ENCODE measurements at regions not wholly inside any gene's neighbourhood (a gene's known extent, or its start where the extent isn't known, plus 50 kb on each side); places are given as distances from the start of the nearest gene placed in this dataset.
"Not testable (repeated sequence)": the region's sequence is repeated elsewhere in the genome, so short reads cannot be mapped to it uniquely, and the experiment has no call there.

- TF ChIP-seq CTCF (conservative IDR thresholded peaks at IDR 0.05 in 1 of 2, IDR thresholded peaks at IDR 0.05 in 1 of 2; ENCODE audit: low read depth in 1 of 2, low read length in 2 of 2) (no peak), EZH2 (IDR thresholded peaks at IDR 0.05; ENCODE audit: low read length, missing control alignments) (no peak)
- DNase-seq (ENCODE audit: low read depth in 2 of 2), result no peak
- Histone ChIP-seq H3K4me3 (replicated peaks in 1 of 4; ENCODE audit: control extremely low read depth in 1 of 4, insufficient read depth in 1 of 4, low read depth in 3 of 4, low read length in 4 of 4) (no peak overlapping the region), H3K4me2 (ENCODE audit: extremely low read depth, insufficient read depth, low read length) (no peak overlapping the region), H3K27ac (ENCODE audit: insufficient read depth, low read length) (no peak overlapping the region), H3K9ac (ENCODE audit: insufficient read depth, low read length) (no peak overlapping the region), H3K36me3 (ENCODE audit: control insufficient read depth, insufficient read depth, low read length) (no peaks in the 10 kb centered on the region), H3K4me1 (ENCODE audit: control insufficient read depth, extremely low read depth, insufficient read depth, low read length) (no peaks in the 10 kb centered on the region), H2AFZ (ENCODE audit: low read length) (no peak overlapping the region), H3K9me3 (ENCODE audit: control insufficient read depth, insufficient read depth, low read depth, low read length) (no peaks in the 10 kb centered on the region), H4K20me1 (ENCODE audit: control insufficient read depth, extremely low read depth, insufficient read depth, low read length) (no peaks in the 10 kb centered on the region), H3K27me3 (ENCODE audit: control insufficient read depth, insufficient read depth, low read length) (no peaks in the 10 kb centered on the region), H3K79me2 (ENCODE audit: control insufficient read depth, insufficient read depth, low read length) (no peaks in the 10 kb centered on the region)
These were observed 59.2 kb upstream of the IRX2 start for GRCh38 chr5:2810644-2811043.

GRCh38 chr5:2807244-2807643 is 55.8 kb upstream of the IRX2 start:
- H3K4me3 ChIP-seq (replicated peaks in 1 of 4; ENCODE audit: control extremely low read depth in 1 of 4, insufficient read depth in 1 of 4, low read depth in 3 of 4, low read length in 4 of 4); H2AFZ ChIP-seq (ENCODE audit: low read length); H3K4me1 ChIP-seq (ENCODE audit: control insufficient read depth, extremely low read depth, insufficient read depth, low read length); H3K9ac ChIP-seq (ENCODE audit: insufficient read depth, low read length); H4K20me1 ChIP-seq (ENCODE audit: control insufficient read depth, extremely low read depth, insufficient read depth, low read length); H3K36me3 ChIP-seq (ENCODE audit: control insufficient read depth, insufficient read depth, low read length); H3K9me3 ChIP-seq (ENCODE audit: control insufficient read depth, insufficient read depth, low read depth, low read length); H3K27ac ChIP-seq (ENCODE audit: insufficient read depth, low read length); DNase-seq (ENCODE audit: low read depth in 2 of 2); H3K4me2 ChIP-seq (ENCODE audit: extremely low read depth, insufficient read depth, low read length); H3K79me2 ChIP-seq (ENCODE audit: control insufficient read depth, insufficient read depth, low read length); H3K27me3 ChIP-seq (ENCODE audit: control insufficient read depth, insufficient read depth, low read length): not testable (repeated sequence)

GRCh38 chr5:2806176-2806575 is 54.7 kb upstream of the IRX2 start:
- H3K27ac ChIP-seq (ENCODE audit: insufficient read depth, low read length), result no peak overlapping the region
- TF ChIP-seq EZH2 (IDR thresholded peaks at IDR 0.05; ENCODE audit: low read length, missing control alignments), result no peak
- no peak for TF ChIP-seq CTCF (conservative IDR thresholded peaks at IDR 0.05 in 1 of 2, IDR thresholded peaks at IDR 0.05 in 1 of 2; ENCODE audit: low read depth in 1 of 2, low read length in 2 of 2)
- no peaks in the 10 kb centered on the region for H3K36me3 ChIP-seq (ENCODE audit: control insufficient read depth, insufficient read depth, low read length)
- no peak overlapping the region for H2AFZ ChIP-seq (ENCODE audit: low read length)
- H3K4me3 ChIP-seq (replicated peaks in 1 of 4; ENCODE audit: control extremely low read depth in 1 of 4, insufficient read depth in 1 of 4, low read depth in 3 of 4, low read length in 4 of 4), result no peak overlapping the region
- no peaks in the 10 kb centered on the region for H3K79me2 ChIP-seq (ENCODE audit: control insufficient read depth, insufficient read depth, low read length)
- H3K9me3 ChIP-seq (ENCODE audit: control insufficient read depth, insufficient read depth, low read depth, low read length), result no peaks in the 10 kb centered on the region
- no peak overlapping the region for H3K9ac ChIP-seq (ENCODE audit: insufficient read depth, low read length)
- no peak overlapping the region for H3K4me2 ChIP-seq (ENCODE audit: extremely low read depth, insufficient read depth, low read length)
- no peaks in the 10 kb centered on the region for H3K27me3 ChIP-seq (ENCODE audit: control insufficient read depth, insufficient read depth, low read length)
- no peaks in the 10 kb centered on the region for H4K20me1 ChIP-seq (ENCODE audit: control insufficient read depth, extremely low read depth, insufficient read depth, low read length)
- DNase-seq (ENCODE audit: low read depth in 2 of 2), result no peak
- H3K4me1 ChIP-seq (ENCODE audit: control insufficient read depth, extremely low read depth, insufficient read depth, low read length), result no peaks in the 10 kb centered on the region

- no peak overlapping the region for H3K4me3 ChIP-seq (replicated peaks in 1 of 4; ENCODE audit: control extremely low read depth in 1 of 4, insufficient read depth in 1 of 4, low read depth in 3 of 4, low read length in 4 of 4)
- no peaks in the 10 kb centered on the region for H3K4me1 ChIP-seq (ENCODE audit: control insufficient read depth, extremely low read depth, insufficient read depth, low read length)
- no peak for TF ChIP-seq EZH2 (IDR thresholded peaks at IDR 0.05; ENCODE audit: low read length, missing control alignments)
- TF ChIP-seq CTCF (conservative IDR thresholded peaks at IDR 0.05 in 1 of 2, IDR thresholded peaks at IDR 0.05 in 1 of 2; ENCODE audit: low read depth in 1 of 2, low read length in 2 of 2), result no peak
- H3K4me2 ChIP-seq (ENCODE audit: extremely low read depth, insufficient read depth, low read length), result no peak overlapping the region
- DNase-seq (ENCODE audit: low read depth in 2 of 2), result no peak
- no peaks in the 10 kb centered on the region for H4K20me1 ChIP-seq (ENCODE audit: control insufficient read depth, extremely low read depth, insufficient read depth, low read length)
- H3K9me3 ChIP-seq (ENCODE audit: control insufficient read depth, insufficient read depth, low read depth, low read length), result no peaks in the 10 kb centered on the region
- no peaks in the 10 kb centered on the region for H3K27me3 ChIP-seq (ENCODE audit: control insufficient read depth, insufficient read depth, low read length)
- no peak overlapping the region for H3K27ac ChIP-seq (ENCODE audit: insufficient read depth, low read length)
- no peaks in the 10 kb centered on the region for H3K36me3 ChIP-seq (ENCODE audit: control insufficient read depth, insufficient read depth, low read length)
- no peaks in the 10 kb centered on the region for H3K79me2 ChIP-seq (ENCODE audit: control insufficient read depth, insufficient read depth, low read length)
- H2AFZ ChIP-seq (ENCODE audit: low read length), result no peak overlapping the region
- H3K9ac ChIP-seq (ENCODE audit: insufficient read depth, low read length), result no peak overlapping the region
These were observed 53.6 kb upstream of the IRX2 start for GRCh38 chr5:2805080-2805479.
